Epithelial cell of esophagus (primary cell): ENCODE measurements at regions not wholly inside any gene's neighbourhood (a gene's known extent, or its start where the extent isn't known, plus 50 kb on each side); places are given as distances from the start of the nearest gene placed in this dataset.

ENCODE experiments used
- DNase-seq: peaks from one replicate; pipeline ENCODE4 v3.0.0; 2010; ENCODE audit warnings: low read depth
- H3K4me3 ChIP-seq: 2 replicates; pipeline ENCODE4 v1.5.1; 2011; ENCODE audit warnings: mild to moderate bottlenecking, low read length, control low read depth
- CTCF ChIP-seq: IDR thresholded peaks from 2 replicates; pipeline ENCODE4 v1.5.1; 2011; ENCODE audit warnings: low read depth, mild to moderate bottlenecking, low read length, control low read depth, inconsistent platforms; ENCODE audit not compliant: insufficient read depth; ENCODE audit errors: missing control alignments

- TF ChIP-seq CTCF = no peak
- no peak overlapping the region for H3K4me3 ChIP-seq
- no peak for DNase-seq
Observed at GRCh38 chr2:147255812-147256211, 589.0 kb upstream of the ACVR2A start.

GRCh38 chr2:147250652-147251356 is 594.0 kb upstream of the ACVR2A start:
- no peak overlapping the region for H3K4me3 ChIP-seq
- no peak for DNase-seq
- TF ChIP-seq CTCF = no peak

GRCh38 chr2:147247749-147248148 is 597.1 kb upstream of the ACVR2A start:
- no peak for DNase-seq
- no peak overlapping the region for H3K4me3 ChIP-seq
- TF ChIP-seq CTCF = no peak

- no peak overlapping the region for H3K4me3 ChIP-seq
- TF ChIP-seq CTCF = no peak
Observed at GRCh38 chr2:147242445-147242844, 602.4 kb upstream of the ACVR2A start.

GRCh38 chr2:147236601-147237000 is 608.2 kb upstream of the ACVR2A start:
- no peak overlapping the region for H3K4me3 ChIP-seq
- no peak for DNase-seq
- TF ChIP-seq CTCF = no peak

More at GRCh38 chr2:147242445-147242844, 602.4 kb upstream of the ACVR2A start:
- no peak for DNase-seq

GRCh38 chr2:147232225-147232669 is 612.6 kb upstream of the ACVR2A start:
- H3K4me3 ChIP-seq = no peak overlapping the region
- TF ChIP-seq CTCF = no peak
- peak; percentile 14 for DNase-seq

GRCh38 chr2:147231607-147232006 is 613.2 kb upstream of the ACVR2A start:
- H3K4me3 ChIP-seq = no peak overlapping the region
- no peak for DNase-seq
- no peak for TF ChIP-seq CTCF
